Vagina (tissue), 2 donors: ENCODE measurements at regions not wholly inside any gene's neighbourhood (a gene's known extent, or its start where the extent isn't known, plus 50 kb on each side); places are given as distances from the start of the nearest gene placed in this dataset.

Experiments
- CTCF ChIP-seq, 3 experiments: fragments of 450-650 bp in 2 of 3; fragments of 200-600 bp in 1 of 3; sonication (generic) in 1 of 3; IDR thresholded peaks; one replicate each; pipeline ENCODE4 v1.5.1; 2017 to 2019; ENCODE audit warnings: antibody characterized with exemption in 3 of 3, mild to moderate bottlenecking in 2 of 3, moderate library complexity in 2 of 3
- POLR2A ChIP-seq, 2 donors: fragments of 450-650 bp; IDR thresholded peaks; one replicate each; pipeline ENCODE4 v1.6.1; 2017; ENCODE audit warnings: antibody characterized with exemption in 2 of 2, mild to moderate bottlenecking in 2 of 2, moderate library complexity in 2 of 2
- POLR2AphosphoS5 ChIP-seq, 2 donors: sonication (generic); formaldehyde crosslinking; IDR thresholded peaks; one replicate each; pipeline ENCODE4 v1.9.0; 2017; ENCODE audit warnings: antibody characterized with exemption in 2 of 2, mild to moderate bottlenecking in 2 of 2, low read depth in 1 of 2; ENCODE audit not compliant: insufficient read depth in 1 of 2

DNA sequence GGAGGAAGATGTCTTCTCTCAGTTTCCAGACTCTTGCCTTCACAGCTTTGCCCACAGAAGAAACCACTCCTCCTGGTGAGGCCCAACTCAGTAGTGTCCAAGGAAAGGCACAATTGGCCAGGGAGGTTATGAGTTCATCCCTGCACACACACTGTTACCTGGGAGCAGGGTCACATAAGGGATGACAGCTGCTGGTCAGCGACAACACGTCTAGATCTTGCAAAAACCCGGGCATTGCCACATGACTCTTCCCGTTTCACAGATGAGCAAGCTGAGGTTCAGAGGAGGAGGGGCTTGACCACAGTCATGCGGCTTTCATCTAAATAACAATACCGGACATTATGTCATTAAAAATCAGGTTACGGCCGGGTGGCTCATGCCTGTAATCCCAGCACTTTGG, 186.0 kb downstream of the COPRS start:
- TF ChIP-seq CTCF (IDR thresholded peaks at IDR 0.05) (no peak), POLR2A (IDR thresholded peaks at IDR 0.05) (no peak), POLR2AphosphoS5 (IDR thresholded peaks at IDR 0.05; ENCODE audit: insufficient read depth in 1 of 2, low read depth in 1 of 2) (no peak)
